Neural cell (in vitro differentiated cells): ENCODE measurements at regions not wholly inside any gene's neighbourhood (a gene's known extent, or its start where the extent isn't known, plus 50 kb on each side); places are given as distances from the start of the nearest gene placed in this dataset.

Experiments
- EP300 ChIP-seq: fragments of 450-650 bp; conservative IDR thresholded peaks from 2 replicates; pipeline ENCODE4 v1.6.1; 2014; ENCODE audit warnings: antibody characterized with exemption, mild to moderate bottlenecking, moderate library complexity; ENCODE audit not compliant: poor library complexity, severe bottlenecking
- EZH2 ChIP-seq: fragments of 200-600, 300-800 bp; shearing (Covaris generic), sonication (generic); IDR thresholded peaks from 2 replicates; pipeline ENCODE4 v1.6.1; 2014; ENCODE audit warnings: antibody characterized with exemption, low read length, borderline replicate concordance, mild to moderate bottlenecking; ENCODE audit not compliant: insufficient read depth, poor library complexity, severe bottlenecking
- POLR2AphosphoS5 ChIP-seq: IDR thresholded peaks from 2 replicates; pipeline ENCODE4 v1.6.1; 2012
- RAD21 ChIP-seq: fragments of 450-650 bp; conservative IDR thresholded peaks from 2 replicates; pipeline ENCODE4 v1.6.1; 2014; ENCODE audit warnings: antibody characterized with exemption, mild to moderate bottlenecking, moderate library complexity
- SMC3 ChIP-seq: fragments of 450-650 bp; conservative IDR thresholded peaks from 2 replicates; pipeline ENCODE4 v1.6.1; 2014; ENCODE audit warnings: antibody characterized with exemption, mild to moderate bottlenecking, moderate library complexity; ENCODE audit not compliant: poor library complexity
- TF ChIP-seq, protein P1 (sequence below): fragments of 450-650 bp; IDR thresholded peaks from 2 replicates; pipeline ENCODE4 v1.5.1; 2014; ENCODE audit warnings: antibody characterized with exemption, mild to moderate bottlenecking, moderate library complexity; ENCODE audit not compliant: poor library complexity, severe bottlenecking
- TF ChIP-seq, protein P2 (sequence below): IDR thresholded peaks from 2 replicates; pipeline ENCODE4 v1.6.1; 2012; ENCODE audit warnings: borderline replicate concordance

DNA sequence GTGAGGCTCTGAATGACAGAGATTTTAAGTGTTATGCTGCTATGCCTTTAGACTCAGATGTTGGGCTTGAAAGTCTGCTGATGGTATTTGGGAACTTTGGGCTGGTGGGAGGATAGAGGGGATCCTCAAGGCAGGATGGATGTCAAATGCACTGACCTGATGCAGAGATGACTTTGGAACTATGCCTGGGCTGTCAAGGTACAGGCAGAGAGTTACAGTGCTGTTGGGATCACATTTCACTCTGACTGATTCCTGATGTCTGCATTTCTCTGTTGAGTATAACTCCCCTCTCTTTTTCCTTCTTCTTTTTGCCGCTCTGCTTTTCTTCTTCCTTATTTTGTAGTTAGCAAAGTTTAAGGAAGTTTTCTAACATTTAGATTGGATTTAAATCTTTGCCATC is 271.8 kb upstream of the ARX start:
- TF ChIP-seq, protein P1, sequence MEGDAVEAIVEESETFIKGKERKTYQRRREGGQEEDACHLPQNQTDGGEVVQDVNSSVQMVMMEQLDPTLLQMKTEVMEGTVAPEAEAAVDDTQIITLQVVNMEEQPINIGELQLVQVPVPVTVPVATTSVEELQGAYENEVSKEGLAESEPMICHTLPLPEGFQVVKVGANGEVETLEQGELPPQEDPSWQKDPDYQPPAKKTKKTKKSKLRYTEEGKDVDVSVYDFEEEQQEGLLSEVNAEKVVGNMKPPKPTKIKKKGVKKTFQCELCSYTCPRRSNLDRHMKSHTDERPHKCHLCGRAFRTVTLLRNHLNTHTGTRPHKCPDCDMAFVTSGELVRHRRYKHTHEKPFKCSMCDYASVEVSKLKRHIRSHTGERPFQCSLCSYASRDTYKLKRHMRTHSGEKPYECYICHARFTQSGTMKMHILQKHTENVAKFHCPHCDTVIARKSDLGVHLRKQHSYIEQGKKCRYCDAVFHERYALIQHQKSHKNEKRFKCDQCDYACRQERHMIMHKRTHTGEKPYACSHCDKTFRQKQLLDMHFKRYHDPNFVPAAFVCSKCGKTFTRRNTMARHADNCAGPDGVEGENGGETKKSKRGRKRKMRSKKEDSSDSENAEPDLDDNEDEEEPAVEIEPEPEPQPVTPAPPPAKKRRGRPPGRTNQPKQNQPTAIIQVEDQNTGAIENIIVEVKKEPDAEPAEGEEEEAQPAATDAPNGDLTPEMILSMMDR, result no peak
- TF ChIP-seq SMC3 (no peak), EP300 (no peak), POLR2AphosphoS5 (no peak), RAD21 (no peak), EZH2 (no peak)
- TF ChIP-seq, protein P2, sequence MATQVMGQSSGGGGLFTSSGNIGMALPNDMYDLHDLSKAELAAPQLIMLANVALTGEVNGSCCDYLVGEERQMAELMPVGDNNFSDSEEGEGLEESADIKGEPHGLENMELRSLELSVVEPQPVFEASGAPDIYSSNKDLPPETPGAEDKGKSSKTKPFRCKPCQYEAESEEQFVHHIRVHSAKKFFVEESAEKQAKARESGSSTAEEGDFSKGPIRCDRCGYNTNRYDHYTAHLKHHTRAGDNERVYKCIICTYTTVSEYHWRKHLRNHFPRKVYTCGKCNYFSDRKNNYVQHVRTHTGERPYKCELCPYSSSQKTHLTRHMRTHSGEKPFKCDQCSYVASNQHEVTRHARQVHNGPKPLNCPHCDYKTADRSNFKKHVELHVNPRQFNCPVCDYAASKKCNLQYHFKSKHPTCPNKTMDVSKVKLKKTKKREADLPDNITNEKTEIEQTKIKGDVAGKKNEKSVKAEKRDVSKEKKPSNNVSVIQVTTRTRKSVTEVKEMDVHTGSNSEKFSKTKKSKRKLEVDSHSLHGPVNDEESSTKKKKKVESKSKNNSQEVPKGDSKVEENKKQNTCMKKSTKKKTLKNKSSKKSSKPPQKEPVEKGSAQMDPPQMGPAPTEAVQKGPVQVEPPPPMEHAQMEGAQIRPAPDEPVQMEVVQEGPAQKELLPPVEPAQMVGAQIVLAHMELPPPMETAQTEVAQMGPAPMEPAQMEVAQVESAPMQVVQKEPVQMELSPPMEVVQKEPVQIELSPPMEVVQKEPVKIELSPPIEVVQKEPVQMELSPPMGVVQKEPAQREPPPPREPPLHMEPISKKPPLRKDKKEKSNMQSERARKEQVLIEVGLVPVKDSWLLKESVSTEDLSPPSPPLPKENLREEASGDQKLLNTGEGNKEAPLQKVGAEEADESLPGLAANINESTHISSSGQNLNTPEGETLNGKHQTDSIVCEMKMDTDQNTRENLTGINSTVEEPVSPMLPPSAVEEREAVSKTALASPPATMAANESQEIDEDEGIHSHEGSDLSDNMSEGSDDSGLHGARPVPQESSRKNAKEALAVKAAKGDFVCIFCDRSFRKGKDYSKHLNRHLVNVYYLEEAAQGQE, result no peak
